HepG2 (cell line): ENCODE measurements at regions not wholly inside any gene's neighbourhood (a gene's known extent, or its start where the extent isn't known, plus 50 kb on each side); places are given as distances from the start of the nearest gene placed in this dataset.

Source experiments
- ATAC-seq: fragments of 200-7000 bp; cut with Tn5 transposase; 3 replicates; pipeline ENCODE4 v1.9.1; 2020; ENCODE audit warnings: mild to moderate bottlenecking, moderate library complexity
- BruUV-seq: library from RNA; stranded (reverse); fragments of 400-500 nt; replicated peaks from 2 replicates; lab custom pipeline; 2021; lab: Mats Ljungman, UMichigan
- CTCF ChIA-PET: fragments of 300-600 bp; formaldehyde crosslinking; extraction: SDS; loops from one replicate; lab custom pipeline; 2021; ENCODE audit warnings: low total read pairs, inconsistent platforms, low intra/inter-chr PET ratio; lab: Yijun Ruan, JAX
- POLR2A ChIA-PET: fragments of 350-600 bp; sonication (Branson Sonifier 250); formaldehyde crosslinking; loops from one replicate; lab custom pipeline; 2020; ENCODE audit warnings: antibody characterized with exemption, inconsistent platforms; lab: Yijun Ruan, JAX
- DNase-seq: peaks from one replicate; pipeline ENCODE4 v3.0.0-alpha.2; 2015; ENCODE audit warnings: low spot score
- FAIRE-seq: peaks from 3 replicates; lab custom pipeline; 2011; peaks lifted over from hg19 to GRCh38; lab: Jason Lieb, UNC
- H2AFZ ChIP-seq: one replicate; pipeline ENCODE4 v1.6.1; 2011; ENCODE audit warnings: low read length, inconsistent platforms
- H3K27ac ChIP-seq: fragments of 300-600 bp; 3 replicates; pipeline ENCODE4 v1.8.0; 2011; ENCODE audit warnings: mixed run types, mild to moderate bottlenecking, mixed read lengths, low read length, inconsistent platforms; ENCODE audit not compliant: insufficient read depth; ENCODE audit errors: extremely low read length
- H3K27me3 ChIP-seq, 2 experiments: fragments of 200-600 bp in 1 of 2; 2 replicates in 1 of 2; 3 replicates in 1 of 2; pipeline versions ENCODE4 v1.6.0 to v1.8.0; 2011; ENCODE audit warnings: low read length in 2 of 2, mild to moderate bottlenecking in 2 of 2, moderate library complexity in 2 of 2, inconsistent platforms in 1 of 2; ENCODE audit not compliant: insufficient read depth in 2 of 2, control insufficient read depth in 1 of 2
- H3K36me3 ChIP-seq, 2 experiments: fragments of 200-600 bp in 1 of 2; replicated peaks in 1 of 2; 2 replicates in 1 of 2; 3 replicates in 1 of 2; pipeline versions ENCODE4 v1.5.1 to v1.8.0; 2011; ENCODE audit warnings: low read length in 2 of 2, inconsistent platforms in 1 of 2; ENCODE audit not compliant: insufficient read depth in 2 of 2, control insufficient read depth in 1 of 2
- H3K4me1 ChIP-seq: 2 replicates; pipeline ENCODE4 v1.5.1; 2012; ENCODE audit warnings: low read length, inconsistent platforms; ENCODE audit not compliant: insufficient read depth
- H3K4me2 ChIP-seq: 2 replicates; pipeline ENCODE4 v1.6.0; 2011; ENCODE audit warnings: low read depth, low read length, inconsistent platforms
- H3K4me3 ChIP-seq, 3 experiments: fragments of 200-600 bp in 1 of 3; sonication (generic), shearing (Covaris generic) in 1 of 3; replicated peaks in 1 of 3; 2 replicates each; pipeline ENCODE4 v1.5.1; 2011 to 2016; ENCODE audit warnings: low read length in 3 of 3, inconsistent platforms in 2 of 3, low read depth in 2 of 3, mild to moderate bottlenecking in 2 of 3, control low read depth in 1 of 3, mixed read lengths in 1 of 3; ENCODE audit not compliant: insufficient read depth in 1 of 3
- H3K79me2 ChIP-seq: one replicate; pipeline ENCODE4 v1.6.1; 2011; ENCODE audit warnings: low read length, inconsistent platforms; ENCODE audit not compliant: insufficient read depth
- H3K9ac ChIP-seq: 2 replicates; pipeline ENCODE4 v1.6.0; 2011; ENCODE audit warnings: mild to moderate bottlenecking, low read depth, low read length, inconsistent platforms; ENCODE audit not compliant: insufficient read depth
- H3K9me3 ChIP-seq: 2 replicates; pipeline ENCODE4 v1.5.1; 2012; ENCODE audit warnings: mild to moderate bottlenecking, low read length
- H4K20me1 ChIP-seq: 2 replicates; pipeline ENCODE4 v1.6.0; 2011; ENCODE audit warnings: inconsistent platforms, mild to moderate bottlenecking, low read length, moderate library complexity; ENCODE audit not compliant: insufficient read depth
- ARNT2 ChIP-seq: sonication (generic); formaldehyde crosslinking; IDR thresholded peaks from 2 replicates; pipeline ENCODE4 v1.8.0; 2022; ENCODE audit warnings: mild to moderate bottlenecking, low read depth, missing genetic modification reagents, moderate library complexity
- BATF2 ChIP-seq: sonication (generic); formaldehyde crosslinking; IDR thresholded peaks from 2 replicates; pipeline ENCODE4 v1.8.0; 2022; ENCODE audit warnings: mild to moderate bottlenecking, missing genetic modification reagents, moderate library complexity
- GABPB1 ChIP-seq: IDR thresholded peaks from 2 replicates; pipeline ENCODE4 v1.6.1; 2016; ENCODE audit warnings: mild to moderate bottlenecking, missing genetic modification reagents, moderate library complexity, missing compliant biosample characterization
- MBD4 ChIP-seq: IDR thresholded peaks from 2 replicates; pipeline ENCODE4 v1.6.1; 2012; ENCODE audit warnings: low read length, inconsistent platforms, borderline replicate concordance
- MLXIP ChIP-seq: sonication (generic); formaldehyde crosslinking; IDR thresholded peaks from 2 replicates; pipeline ENCODE4 v1.9.0; 2021; ENCODE audit warnings: missing genetic modification reagents, borderline replicate concordance
- MTF2 ChIP-seq: sonication (generic); formaldehyde crosslinking; IDR thresholded peaks from 2 replicates; pipeline ENCODE4 v1.5.0; 2020; ENCODE audit warnings: missing genetic modification reagents, borderline replicate concordance
- PCBP2 ChIP-seq: fragments of 200-400 bp; formaldehyde crosslinking; optimal IDR thresholded peaks from 2 replicates; pipeline ENCODE3; 2018; ENCODE audit warnings: low read length, low read depth; ENCODE audit not compliant: poor library complexity, severe bottlenecking
- SKIL ChIP-seq: sonication (generic); formaldehyde crosslinking; IDR thresholded peaks from 2 replicates; pipeline ENCODE4 v1.8.0; 2022; ENCODE audit warnings: missing genetic modification reagents, mild to moderate bottlenecking, moderate library complexity, borderline replicate concordance
- TCF7L2 ChIP-seq: IDR thresholded peaks from 2 replicates; pipeline ENCODE4 v1.6.1; 2011; ENCODE audit warnings: mild to moderate bottlenecking, low read depth, low read length, moderate library complexity
- TRIM24 ChIP-seq: sonication (generic); formaldehyde crosslinking; IDR thresholded peaks from 2 replicates; pipeline ENCODE4 v1.8.0; 2022; ENCODE audit warnings: mild to moderate bottlenecking, missing genetic modification reagents
- YY1 ChIP-seq: IDR thresholded peaks from 2 replicates; pipeline ENCODE4 v1.6.1; 2011; ENCODE audit warnings: low read length, low read depth, moderate library complexity, mild to moderate bottlenecking; ENCODE audit not compliant: insufficient read depth, insufficient replicate concordance
- ZBTB26 ChIP-seq: IDR thresholded peaks from 2 replicates; pipeline ENCODE4 v1.6.1; 2016; ENCODE audit warnings: missing compliant biosample characterization, missing genetic modification reagents, borderline replicate concordance
- ZNF343 ChIP-seq: sonication (generic); formaldehyde crosslinking; IDR thresholded peaks from 2 replicates; pipeline ENCODE4 v1.4.0; 2020; ENCODE audit warnings: mild to moderate bottlenecking, missing genetic modification reagents
- ZNF775 ChIP-seq: sonication (generic); formaldehyde crosslinking; IDR thresholded peaks from 2 replicates; pipeline ENCODE4 v1.4.0; 2020; ENCODE audit warnings: missing genetic modification reagents, mild to moderate bottlenecking, moderate library complexity, borderline replicate concordance
- WGBS: methylation state at CpG from one replicate; pipeline ENCODE4 v1.1.6; 2017; ENCODE audit warnings: low lambda C conversion rate; 5-methylcytosine and 5-hydroxymethylcytosine counted together
- in situ Hi-C: cut with HindIII; loops from 2 replicates; pipeline ENCODE4 v1.10.0; 2017; ENCODE audit warnings: low pct_unique_long_range_greater_than_20kb; ENCODE audit not compliant: extremely low pct_ligation_motif_present
- intact Hi-C: fragments of 100-400 bp; cut with micrococcal nuclease; formaldehyde crosslinking; loops from one replicate; pipeline ENCODE4 v1.10.0; 2022; ENCODE audit not compliant: unreplicated experiment

- no peak for ATAC-seq
- no peak overlapping the region for H2AFZ ChIP-seq
- no peak overlapping the region for H3K27ac ChIP-seq
- under 1% methylated on average over 3 of the region's 3 CpGs for WGBS
- H3K4me2 ChIP-seq: no peak overlapping the region
- no peaks in the 10 kb centered on the region for H3K36me3 ChIP-seq
- BruUV-seq: no TSS peak
- FAIRE-seq: no peak
- no peak overlapping the region for H3K4me3 ChIP-seq
- H3K9ac ChIP-seq: no peak overlapping the region
- in situ Hi-C loops: no loop called here
- TF ChIP-seq ZNF775 (CRISPR knock-in tag): no peak
- no peak for TF ChIP-seq MLXIP (CRISPR knock-in tag)
- no peak for TF ChIP-seq SKIL
- TF ChIP-seq TRIM24 (CRISPR knock-in tag): no peak
- TF ChIP-seq TCF7L2: no peak
- TF ChIP-seq MBD4: no peak
- TF ChIP-seq MTF2 (CRISPR knock-in tag): no peak
- no peak for TF ChIP-seq PCBP2
- TF ChIP-seq ARNT2 (CRISPR knock-in tag): no peak
- no peak for TF ChIP-seq ZBTB26 (CRISPR knock-in tag)
- TF ChIP-seq GABPB1 (CRISPR knock-in tag): no peak
- no peak for TF ChIP-seq BATF2 (CRISPR knock-in tag)
- TF ChIP-seq YY1: no peak
- TF ChIP-seq ZNF343 (CRISPR knock-in tag): no peak
- TF ChIP-seq, all 625 proteins: peak for 0
- Histone ChIP-seq H3K27me3 (no peaks in the 10 kb centered on the region), H4K20me1 (no peaks in the 10 kb centered on the region), H3K4me1 (no peaks in the 10 kb centered on the region), H3K79me2 (no peaks in the 10 kb centered on the region), H3K9me3 (no peaks in the 10 kb centered on the region)
- no peak for DNase-seq
- CTCF ChIA-PET: no interaction called here
- POLR2A ChIA-PET: no interaction called here
- intact Hi-C loops: no loop called here
Observed at GRCh38 chr1:194544012-194544411, 1357.6 kb upstream of the B3GALT2 start.
